NCI-H1417 (cell line): ENCODE measurements at regions not wholly inside any gene's neighbourhood (a gene's known extent, or its start where the extent isn't known, plus 50 kb on each side); places are given as distances from the start of the nearest gene placed in this dataset.
A peak's percentile ranks its signal among the peaks of the same experiment; 100 is the strongest.

Experiments
- DNase-seq, 3 experiments: peaks; one replicate each; lab custom pipeline; 2025; lab: John Stamatoyannopoulos, UW

DNA sequence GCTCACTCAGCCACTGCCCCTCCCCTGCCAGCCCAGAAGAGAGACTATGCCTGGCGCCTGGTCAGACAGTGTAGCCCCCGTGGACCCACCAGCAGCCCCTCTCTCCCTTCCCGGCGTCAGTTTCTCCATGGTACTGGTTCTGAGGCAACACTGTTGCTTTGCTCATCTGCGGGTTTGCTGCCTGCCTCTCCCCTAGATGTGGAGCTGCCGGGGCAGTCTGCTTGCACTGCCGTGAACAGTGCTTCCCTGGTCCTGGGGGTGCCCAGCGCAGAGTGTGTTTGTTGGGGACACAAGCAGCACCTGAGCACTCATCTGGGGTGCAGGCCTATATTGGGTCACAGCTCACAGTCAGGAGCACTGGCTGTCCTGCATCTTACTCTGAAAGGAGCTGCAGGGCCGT lies 309.9 kb downstream of the NDUFA10 start:
- no peak for DNase-seq

DNA sequence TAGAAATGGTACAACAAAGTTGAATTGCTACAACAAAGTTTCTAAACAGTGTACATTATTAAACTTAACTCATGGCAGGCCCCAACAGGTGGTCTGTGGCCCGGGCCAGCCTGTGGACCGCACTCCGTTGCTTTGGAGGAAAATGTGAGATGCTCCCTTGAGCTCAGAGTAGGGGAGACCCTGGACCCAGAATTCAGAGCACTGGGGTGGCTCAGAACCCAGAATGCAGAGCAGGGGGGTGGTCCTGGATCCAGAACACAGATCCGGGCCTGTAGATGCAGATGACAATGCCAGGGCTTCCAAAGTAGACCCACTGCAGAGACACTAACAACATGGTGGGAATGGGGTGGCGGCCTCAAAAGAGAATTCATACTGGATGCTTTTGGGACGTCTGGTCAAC lies 311.0 kb downstream of the NDUFA10 start:
- DNase-seq, result no peak

DNA sequence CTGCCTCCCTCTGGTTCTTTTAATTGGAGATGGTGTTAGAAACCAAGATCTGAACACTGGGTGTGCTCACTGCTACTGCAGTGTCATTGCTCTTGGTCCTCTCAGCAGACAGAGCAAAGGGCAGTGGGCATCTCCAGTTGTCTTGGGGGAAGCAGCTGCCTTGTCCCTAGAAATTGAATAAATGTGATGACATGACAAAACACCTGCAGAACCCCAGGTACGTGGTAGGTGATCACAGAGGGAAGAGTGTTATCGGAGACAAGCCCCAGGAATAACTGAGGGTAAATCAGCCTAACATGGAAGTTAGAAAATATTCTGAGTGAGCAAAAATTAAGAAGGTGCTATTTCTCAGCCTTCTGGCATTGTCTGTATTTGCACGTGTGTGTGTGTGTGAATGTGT lies 311.9 kb upstream of the HDAC4 start:
- DNase-seq, result no peak

DNA sequence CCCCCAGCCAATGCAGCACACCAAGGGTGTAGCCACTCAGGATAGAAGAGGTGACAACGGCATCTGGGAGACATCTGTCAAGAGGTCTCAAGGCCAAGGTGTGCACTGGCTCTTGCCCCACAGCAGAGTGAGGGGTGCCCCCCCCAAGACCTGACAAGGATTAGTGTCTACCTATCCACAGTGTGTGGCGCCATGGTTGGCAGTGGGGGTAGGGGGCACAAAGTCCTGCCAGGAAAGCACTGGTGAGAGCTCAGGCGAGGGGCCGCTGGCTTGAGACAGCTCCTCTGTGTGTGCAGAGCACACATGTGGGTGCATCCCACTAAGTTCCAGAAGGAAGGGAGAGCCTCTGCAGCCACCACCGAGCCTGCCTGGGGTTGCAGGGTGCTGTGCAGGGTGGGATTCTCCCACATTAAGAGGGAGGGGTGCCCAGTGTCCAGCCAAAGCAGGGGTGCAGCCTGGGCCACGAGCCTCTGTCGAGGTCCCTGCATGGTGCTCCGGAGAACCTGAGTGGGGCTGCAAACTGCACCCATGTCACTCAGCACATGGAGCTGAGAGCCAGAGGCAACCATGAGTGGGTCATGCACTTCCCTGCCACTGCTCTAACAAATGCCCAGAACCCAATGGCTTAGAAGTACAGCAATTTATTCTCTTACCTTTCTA lies 311.2 kb upstream of the HDAC4 start:
- no peak for DNase-seq

DNA sequence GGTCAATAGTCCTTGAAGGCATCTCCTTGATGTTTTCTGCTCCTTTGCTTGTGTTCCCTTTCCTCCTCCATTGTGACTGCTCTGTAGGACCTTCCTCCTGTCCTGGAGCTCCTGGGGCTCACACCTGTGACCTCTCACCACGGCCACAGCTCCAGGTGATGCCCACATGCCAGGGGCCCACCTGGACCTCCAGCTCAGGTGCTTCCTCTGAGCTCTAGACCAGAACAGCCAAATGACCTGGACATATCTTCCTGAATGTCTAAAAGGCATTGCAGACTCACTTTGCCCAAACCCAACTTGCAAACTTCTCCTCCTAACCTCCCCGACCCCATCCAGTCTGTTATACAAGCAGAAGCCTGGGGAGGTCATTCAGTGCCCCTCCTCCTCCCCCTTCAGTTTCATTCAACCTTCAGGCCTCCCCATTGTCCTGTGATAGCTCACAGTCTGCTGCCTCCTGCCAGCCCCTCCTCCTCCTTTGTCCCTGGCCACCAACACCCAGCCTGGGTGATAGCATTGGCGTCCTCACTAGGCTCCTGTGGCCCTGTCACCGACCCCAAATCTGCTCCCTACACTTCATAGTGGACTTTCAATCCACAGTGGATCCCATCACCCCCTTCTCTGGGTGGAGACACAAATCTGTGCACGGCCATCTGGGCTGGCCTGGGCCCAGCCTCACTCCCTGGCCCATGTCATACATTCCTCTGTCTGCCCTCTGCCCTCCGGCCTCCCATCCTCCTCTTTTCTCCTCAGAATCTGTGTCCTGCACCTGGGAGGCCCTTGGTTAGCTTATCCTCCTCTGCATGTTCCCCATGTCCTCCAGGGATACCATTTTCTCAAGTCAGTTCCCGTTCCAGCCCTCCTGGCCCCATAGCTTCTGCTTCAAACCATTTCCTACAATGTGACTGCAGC lies 310.4 kb upstream of the HDAC4 start:
- no peak for DNase-seq

DNA sequence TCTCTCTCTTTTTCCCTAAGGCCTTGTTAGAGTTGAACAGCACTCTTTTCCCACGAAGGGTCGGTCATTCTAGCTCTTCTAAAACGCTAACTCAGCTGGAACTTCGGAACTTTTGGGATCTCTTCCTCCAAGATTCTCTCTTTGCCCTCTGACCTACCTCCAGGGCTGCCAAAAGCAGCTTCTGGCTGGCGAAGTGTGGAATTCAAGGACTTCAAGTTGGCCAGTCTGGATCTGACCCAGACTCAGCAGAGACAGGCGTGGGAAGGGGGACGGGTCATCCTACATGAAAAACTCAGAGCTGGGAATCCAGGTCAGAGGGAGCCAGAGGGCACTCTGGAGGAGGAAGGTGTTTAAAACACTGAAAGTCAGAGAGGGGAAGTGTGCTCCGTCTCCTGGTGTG lies 305.5 kb upstream of the HDAC4 start:
- no peak for DNase-seq

DNA sequence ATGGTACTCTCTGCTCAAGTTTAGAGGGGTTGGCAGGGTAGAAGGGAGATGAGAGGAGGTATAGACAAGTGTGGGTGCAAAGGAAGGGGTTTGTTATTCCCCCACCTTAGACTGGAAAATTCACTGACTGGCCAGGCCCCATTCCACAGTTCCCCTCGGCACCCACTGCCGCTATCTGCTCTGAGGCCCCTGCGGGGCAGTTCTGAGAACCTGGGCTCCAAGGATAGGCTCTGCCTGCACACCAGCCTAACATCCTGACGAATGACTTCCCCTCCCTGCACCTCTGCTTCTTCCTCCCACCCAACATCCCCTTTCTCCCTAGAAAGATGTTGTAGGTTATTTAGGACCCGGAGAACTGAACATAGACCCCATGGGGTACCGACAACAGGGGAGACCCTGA lies 303.9 kb upstream of the HDAC4 start:
- no peak for DNase-seq

DNA sequence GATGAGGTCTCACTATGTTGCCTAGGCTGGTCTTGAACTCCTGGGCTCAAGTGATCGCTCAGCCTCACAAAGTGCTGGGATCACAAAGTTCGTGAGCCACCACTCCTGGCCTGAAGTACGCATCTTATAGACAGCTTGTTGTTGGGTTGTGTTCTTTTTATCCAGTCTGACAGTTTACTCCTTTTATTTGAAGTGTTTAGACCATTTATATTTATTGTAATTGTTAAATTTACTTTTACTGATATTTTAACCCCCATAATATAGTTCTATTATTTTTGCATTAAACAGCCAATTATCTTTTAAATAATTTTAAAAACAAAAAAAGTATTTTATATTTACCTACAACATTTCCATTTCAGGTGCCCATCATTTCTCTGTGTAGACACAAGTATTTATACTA lies 303.0 kb upstream of the HDAC4 start:
- no peak for DNase-seq

DNA sequence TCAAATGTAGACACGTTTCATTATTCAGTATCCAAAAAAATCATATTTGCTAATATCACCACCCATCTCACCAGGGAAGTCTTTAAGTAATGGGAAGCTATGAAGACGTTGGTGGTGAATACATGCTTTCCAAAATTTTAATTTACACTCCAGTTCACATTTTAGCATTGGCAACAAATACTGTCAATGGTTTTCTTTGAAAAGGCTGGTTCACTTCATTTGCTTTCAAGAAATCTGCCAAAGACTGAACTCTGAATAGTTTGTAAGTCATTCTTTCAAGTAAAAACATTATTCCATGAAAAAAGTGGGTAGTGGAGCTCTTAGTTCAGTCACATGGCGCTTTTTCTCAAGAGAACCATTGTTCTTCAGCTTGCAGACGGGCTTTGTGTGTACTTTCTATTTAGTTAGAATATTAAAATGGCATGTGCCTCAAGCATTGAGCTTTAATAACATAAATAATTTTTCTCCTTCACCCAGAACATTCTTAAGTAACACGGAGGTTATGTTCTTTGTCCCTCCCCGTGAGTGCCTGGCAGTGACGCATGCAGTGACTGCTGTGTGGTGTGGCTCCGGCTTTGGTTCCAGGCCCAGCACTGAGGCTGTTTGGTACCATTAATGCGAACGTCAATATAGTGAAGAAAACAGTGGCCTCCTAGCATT lies 300.0 kb upstream of the HDAC4 start:
- no peak for DNase-seq

DNA sequence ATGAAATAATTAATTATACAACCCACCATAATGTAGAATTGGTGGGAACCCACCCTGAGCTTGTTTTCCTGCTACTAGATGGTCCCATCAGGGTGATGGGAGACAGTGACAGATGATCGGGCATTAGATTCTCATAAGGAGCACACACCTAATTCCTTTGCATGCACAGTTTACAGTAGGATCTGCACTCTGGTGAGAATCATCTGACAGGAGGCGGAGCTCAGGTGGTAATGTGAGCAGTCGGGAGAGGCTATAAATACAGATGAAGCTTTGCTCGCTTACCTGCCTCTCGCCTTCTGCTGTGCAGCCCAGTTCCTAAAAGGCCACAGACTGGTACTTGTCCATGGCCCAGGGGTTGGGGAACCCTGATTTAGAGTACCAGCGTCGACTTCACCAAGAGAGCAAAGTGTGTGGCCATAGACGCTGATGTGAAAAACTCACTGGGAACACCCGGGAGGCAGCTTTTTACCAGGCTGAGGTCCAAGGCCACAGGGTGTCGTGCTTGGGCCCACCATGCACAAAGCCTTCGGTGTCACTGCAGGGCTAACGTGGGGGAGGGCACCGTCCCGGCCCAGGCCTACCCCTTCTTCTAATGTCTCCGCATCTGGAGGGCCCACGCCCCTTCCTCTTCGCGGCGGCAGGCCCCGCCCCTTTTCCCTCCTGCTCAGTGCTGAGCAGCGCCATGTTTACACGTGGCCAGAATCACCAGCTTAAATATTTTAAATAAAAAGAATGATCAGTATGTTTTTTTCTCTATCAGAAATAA lies 296.8 kb upstream of the HDAC4 start:
- no peak for DNase-seq

DNA sequence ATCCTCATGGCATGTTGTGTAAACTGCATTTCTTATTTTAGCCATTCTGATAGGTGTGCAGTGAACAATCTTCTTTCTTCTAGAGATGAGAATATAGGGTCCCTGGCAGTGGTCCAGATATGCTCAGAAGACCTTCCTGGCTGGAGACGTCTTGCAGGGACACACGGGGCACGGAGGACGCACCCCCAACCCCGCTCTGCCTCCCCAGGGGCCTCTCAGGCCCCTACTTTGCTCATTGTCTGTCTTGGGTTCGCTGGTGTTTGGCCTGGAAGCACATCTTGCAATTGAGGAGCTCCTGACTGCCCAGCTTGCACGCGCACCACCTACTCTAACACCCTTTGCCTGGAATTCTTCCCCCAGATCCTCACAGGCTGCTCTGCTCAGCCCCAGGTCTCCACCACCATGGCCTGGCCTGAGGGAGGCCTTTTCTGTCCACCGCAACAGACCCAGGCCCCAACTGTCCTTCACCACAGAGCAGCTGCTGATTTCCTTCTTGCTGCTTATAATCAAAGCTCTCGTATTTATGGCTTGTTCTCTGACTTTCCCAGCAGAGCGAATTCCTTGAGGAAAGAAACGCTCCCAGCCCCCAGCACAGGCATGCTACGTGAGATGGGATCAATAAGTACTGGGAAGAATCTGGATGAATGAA lies 295.9 kb upstream of the HDAC4 start:
- DNase-seq, result no peak

DNA sequence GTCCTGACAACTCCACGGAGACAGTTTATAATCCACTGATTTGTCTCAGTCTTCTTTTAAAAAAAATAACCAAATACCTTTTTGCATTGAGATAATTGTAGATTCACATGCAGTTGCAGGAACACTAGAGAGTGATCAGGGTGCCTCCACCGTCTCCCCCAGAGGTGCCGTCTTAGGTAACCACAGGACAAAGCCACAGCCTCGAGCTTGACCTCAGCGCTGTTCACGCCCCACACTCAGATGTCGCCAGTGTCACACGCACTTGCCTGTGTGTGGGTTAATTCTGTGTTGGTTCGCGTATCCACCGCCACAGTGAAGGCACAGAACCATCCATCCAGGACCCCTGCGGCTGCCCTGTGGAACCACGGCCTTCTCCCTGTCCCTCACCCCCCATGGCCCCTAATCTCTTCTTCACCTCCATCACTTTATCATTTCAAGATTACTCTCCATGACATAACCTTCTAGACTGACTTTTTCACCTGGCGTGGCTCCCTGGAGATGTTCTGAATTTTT lies 295.0 kb upstream of the HDAC4 start:
- DNase-seq, result no peak

DNA sequence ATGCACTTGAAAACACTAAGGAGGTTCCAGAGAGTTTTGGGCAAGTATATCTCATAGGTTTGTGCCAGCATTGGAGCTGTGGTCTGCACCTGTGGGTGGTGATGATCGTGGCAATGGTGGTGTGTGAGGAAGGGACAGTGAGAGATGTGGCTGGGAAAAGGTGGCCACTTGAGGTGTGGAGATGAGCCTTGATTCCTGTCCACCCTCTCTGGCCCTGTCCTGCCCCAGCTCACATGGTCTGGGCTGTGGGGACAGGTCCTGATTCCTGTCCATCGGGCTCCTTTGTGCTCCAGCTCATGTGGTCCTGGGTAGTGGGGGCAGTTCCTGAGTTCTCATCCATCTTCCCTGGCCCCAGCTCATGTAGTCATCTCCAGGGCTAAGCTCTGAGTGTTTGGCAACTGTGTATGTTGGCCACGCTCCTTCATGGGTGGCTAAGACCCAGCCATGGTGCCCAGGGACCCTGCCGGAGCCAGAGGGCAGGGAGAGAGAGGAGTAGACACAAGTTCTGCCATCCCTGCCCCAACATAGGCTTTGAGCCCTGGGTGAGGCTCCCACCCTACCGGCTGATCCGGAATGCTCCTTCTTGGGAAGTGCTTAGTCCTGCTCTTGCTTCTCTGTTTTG lies 294.4 kb upstream of the HDAC4 start:
- no peak for DNase-seq

DNA sequence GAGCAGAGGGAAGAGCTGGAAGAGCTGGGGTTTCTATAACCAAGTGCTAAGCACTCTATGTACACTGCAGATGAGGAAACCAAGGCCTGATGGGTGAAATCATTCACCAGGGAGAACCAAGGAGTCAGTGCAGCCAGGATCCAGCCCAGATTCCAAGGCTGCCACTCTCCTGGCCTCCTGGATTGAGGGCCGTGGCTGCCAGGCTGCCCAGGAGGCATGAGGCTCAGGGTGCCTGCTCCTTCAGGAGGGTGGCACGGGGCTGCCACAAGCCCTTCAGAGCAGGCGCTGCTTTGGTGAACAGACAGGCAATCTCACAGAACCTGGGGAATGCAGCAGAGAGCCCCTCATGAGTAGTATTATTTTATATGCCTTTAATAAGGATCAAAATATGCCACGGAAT lies 293.7 kb upstream of the HDAC4 start:
- DNase-seq, result no peak

DNA sequence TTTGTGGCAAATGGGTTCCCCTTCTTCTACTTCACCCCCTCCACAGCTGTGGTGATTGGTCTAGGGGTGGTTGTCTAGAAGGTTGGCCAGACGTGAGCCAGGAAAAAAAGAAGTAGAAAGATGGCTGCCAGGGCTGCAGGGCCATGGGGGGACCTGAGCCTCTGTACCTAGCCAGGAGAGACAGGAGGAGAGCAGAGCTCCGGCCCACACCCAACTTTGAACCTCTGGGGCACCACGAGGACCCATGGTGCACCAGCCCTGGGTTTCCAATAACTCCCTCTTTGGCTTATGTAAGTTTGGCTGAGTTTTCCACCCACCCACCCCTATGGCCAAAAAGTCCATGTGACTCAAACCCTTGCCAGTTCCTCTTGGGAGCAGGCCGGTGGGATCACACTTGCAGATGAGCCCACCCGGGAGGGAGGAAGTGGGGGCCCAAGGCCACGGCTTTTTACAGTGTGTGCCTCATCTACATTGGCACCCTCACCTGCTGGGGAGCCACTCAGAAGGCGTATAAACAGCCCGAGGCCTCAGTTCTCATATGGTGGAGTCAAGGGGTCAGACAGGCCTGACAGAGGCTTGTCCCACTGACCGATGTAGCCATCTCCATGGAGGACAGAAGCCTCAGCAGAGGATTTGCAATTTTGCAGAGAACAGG lies 293.1 kb upstream of the HDAC4 start:
- no peak for DNase-seq

DNA sequence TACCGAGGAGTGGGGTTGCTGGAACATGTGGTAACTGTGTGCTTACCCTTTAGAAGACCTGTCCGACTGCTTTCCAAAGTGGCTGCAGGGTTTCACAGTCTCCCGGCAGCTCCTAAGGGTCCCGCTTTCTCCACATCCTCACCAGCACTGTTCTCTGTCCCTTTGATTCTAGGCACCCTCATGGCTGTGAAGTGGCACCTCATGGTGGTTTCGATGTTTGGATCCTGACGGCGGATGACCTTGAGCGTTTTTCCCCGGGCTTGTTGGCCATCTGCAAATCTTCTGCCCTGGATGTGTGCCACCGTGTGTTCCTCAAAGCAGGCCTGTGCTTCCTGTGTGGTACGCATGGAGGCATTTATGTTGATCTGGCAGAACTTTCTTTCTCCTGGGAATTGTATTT lies 292.5 kb upstream of the HDAC4 start:
- no peak for DNase-seq

DNA sequence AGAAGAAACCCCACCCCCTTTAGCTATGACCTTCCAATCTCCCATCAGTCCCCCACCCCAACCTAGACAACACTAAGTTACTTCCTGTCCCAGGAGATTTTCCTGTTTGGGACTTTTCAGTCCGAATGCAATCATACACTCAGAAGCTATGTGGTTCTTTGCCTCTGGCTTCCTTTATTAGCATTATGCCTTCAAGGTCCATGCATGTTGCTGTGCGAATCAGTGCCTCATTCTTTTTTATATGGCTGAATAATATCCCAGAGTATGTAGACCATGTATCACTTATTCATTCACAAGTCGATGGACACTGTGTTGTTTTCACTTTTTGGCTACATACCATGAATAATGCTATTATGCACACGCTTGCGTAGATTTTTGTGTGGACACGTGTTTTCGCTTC lies 292.1 kb upstream of the HDAC4 start:
- DNase-seq, result no peak

DNA sequence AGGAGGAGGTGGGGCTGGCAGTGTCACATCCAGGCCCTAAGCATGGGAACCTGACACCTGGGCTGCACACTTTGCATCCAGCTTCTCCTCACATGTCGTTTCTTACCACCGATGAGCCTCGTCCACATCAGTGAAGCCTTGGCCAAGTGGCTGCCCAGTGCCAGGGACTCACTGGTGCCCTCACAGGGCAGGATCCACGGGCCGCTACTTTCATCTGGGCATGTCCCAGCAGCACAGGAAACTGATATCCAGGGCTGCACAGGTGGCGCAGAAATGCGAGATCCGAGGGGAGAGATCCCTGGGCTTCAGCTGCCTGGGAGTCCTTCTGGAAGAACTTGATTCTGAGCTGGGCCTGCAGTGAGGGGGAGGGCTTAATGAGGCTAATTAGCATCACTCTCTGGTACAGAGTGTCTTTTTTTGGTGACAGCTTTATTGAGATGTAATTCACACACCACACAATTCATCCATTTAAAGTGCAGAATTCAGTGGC lies 291.6 kb upstream of the HDAC4 start:
- peak in 1 of 3 experiments; percentile 12 for DNase-seq

DNA sequence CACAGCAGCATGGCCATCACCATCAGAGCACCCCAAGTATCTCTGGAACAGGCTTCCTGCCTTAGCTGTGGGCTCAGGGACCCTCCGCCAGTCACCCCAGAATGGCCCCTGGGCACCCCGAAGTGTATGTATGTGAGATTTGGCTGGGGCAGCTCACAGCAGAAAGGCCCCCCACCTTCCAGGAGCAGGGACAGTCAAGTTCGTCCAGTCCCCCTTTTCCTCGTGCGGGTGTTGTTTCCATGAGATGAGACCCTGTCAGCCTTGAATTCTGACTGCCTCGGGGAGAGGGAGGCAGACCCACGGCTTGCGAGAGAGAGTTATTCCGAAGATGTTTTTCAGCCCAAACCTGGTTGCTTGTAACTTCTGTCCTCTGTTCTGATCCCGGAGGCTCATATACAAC lies 290.9 kb upstream of the HDAC4 start:
- DNase-seq, result no peak
